DMS153 (cell line): ENCODE measurements at regions not wholly inside any gene's neighbourhood (a gene's known extent, or its start where the extent isn't known, plus 50 kb on each side); places are given as distances from the start of the nearest gene placed in this dataset.
"Not testable (repeated sequence)": the region's sequence is repeated elsewhere in the genome, so short reads cannot be mapped to it uniquely, and the experiment has no call there.

Source experiments
- DNase-seq: peaks from one replicate; lab custom pipeline; 2025; lab: John Stamatoyannopoulos, UW

- no peak for DNase-seq
Measured at GRCh38 chr6:94953867-94954631, 623.3 kb upstream of the MANEA start.

DNA sequence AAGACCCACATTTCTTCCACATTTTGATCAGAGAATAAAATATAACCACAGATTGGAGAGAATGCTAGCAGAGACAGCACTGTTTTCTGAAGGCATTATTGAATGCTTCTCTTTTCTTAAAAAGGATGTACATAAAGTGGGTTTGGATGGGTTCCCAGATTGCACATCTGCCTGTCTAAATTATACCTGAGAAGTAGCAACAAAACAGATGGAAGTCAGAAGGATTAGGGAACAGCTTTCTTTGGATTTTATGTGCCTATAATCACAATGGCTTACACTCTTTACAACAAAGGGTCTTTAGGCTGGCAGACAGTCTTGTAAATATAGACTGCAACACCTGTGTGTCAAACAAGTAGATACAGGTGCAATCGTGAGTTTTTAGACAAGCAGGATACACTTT, 622.2 kb upstream of the MANEA start:
- DNase-seq, result peak; percentile 9

DNA sequence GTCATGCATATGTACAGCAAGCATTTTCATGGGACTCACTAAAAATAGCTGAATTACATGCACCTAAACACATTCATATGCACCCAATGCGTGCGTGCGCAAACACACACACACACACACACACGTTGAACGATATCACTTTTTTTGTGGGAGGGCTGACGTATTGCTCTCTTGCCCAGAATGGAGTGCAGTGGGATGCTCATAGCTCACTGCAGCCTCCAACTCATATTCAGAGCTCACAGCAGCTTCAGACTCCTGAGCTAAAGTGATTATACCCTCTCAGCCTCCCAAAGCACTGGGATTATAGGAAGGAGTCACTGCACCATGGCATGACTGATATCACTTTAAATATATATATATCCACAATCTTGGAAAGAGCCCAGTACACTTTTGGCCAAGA, 620.4 kb upstream of the MANEA start:
- no peak for DNase-seq

- not testable (repeated sequence) for DNase-seq
Measured at GRCh38 chr6:94964703-94965102, 612.6 kb upstream of the MANEA start.

- DNase-seq, result no peak
Measured at GRCh38 chr6:94988701-94989100, 588.6 kb upstream of the MANEA start.

- DNase-seq, result no peak
Measured at GRCh38 chr6:95017922-95018321, 559.4 kb upstream of the MANEA start.
